ENCODE measurements at regions not wholly inside any gene's neighbourhood (a gene's known extent, or its start where the extent isn't known, plus 50 kb on each side); places are given as distances from the start of the nearest gene placed in this dataset.
A peak's percentile ranks its signal among the peaks of the same experiment; 100 is the strongest.
"Not testable (repeated sequence)": the region's sequence is repeated elsewhere in the genome, so short reads cannot be mapped to it uniquely, and the experiment has no call there.

DNA sequence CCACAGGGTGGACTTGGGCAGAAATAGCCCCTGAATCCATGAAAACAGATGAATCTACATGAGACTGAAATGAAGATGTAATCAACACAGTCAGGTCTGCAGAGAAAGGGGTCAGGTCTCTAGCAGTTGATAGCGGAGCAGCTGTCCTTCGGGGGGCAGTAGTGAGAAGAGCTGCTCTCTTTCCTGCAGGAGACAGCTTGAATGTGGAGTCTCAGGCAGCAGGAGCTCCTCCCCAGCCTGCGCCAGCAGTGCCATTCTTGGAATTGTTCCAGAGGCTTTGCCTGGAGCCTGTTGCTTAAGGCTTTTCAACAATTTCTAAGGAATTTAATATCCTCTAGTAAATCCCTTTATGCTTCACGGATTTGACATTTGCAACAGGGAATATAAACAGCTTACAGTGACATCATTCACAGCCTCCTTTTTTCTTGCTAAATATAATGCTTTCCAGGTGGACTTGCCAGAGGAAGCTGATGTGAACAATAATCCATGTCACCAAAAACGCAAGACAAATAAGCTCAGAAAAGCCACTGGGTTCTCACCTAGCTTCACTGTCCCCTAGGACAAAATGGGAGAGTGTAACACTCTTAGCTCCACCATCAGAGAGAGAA, 1535.1 kb downstream of the RPIA start:
- DNase-seq (ENCODE audit: low spot score): peak; percentile 0

DNA sequence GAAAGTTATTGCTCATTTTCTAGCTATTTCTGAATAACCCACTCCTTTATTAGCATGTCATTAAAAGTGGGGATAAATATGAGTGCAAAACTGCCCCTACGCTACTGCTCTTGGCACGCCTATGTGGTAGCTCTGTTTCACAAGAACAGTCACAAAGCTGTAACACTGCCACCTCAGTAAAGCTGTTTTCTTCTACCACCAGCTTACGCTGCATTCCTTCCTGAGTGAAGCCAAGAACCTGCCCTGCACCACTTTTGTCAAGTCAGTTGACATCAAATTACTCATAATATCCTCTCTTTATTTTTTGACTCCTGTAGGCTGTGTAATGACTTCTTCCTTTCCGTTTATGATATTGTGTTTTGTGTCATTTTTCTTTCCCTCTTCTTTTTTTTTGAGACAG, 1539.7 kb downstream of the RPIA start:
- DNase-seq (ENCODE audit: low spot score): not testable (repeated sequence)

GRCh38 chr2:90235452-90235851, 1544.0 kb downstream of the RPIA start:
- not testable (repeated sequence) for DNase-seq (ENCODE audit: low spot score)

DNA sequence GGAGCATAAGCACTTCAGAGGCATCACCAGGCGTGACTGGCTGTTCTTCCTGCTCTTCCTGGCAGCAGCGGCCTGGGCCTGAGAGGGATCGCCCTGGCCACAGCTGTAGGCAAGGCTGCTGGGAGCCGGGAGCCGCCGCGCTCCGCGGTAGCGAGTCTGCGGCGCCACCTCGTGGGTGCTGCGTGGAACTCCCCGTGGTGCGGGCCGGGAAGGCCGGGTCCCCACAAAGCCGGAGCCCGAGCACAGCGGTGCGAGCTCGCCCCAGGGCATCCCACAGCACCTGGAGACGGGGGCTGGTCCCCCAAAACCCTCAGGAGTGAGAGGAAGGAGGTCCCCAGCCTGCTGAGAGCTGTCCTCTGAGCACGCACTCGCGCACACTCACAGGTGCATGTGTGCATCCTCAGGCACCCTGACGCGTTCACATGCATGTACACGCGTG, 1546.5 kb downstream of the RPIA start:
- DNase-seq (ENCODE audit: low spot score): not testable (repeated sequence)

- not testable (repeated sequence) for DNase-seq (ENCODE audit: low spot score)
Measured at GRCh38 chr2:90238505-90239230, 1547.2 kb downstream of the RPIA start.

- DNase-seq (ENCODE audit: low spot score): not testable (repeated sequence)
Measured at GRCh38 chr2:90239769-90240168, 1548.3 kb downstream of the RPIA start.

- not testable (repeated sequence) for DNase-seq (ENCODE audit: low spot score)
Measured at GRCh38 chr2:90244902-90245765, 1553.7 kb downstream of the RPIA start.

- DNase-seq (ENCODE audit: low spot score): not testable (repeated sequence)
Measured at GRCh38 chr2:90248400-90248799, 1556.9 kb downstream of the RPIA start.

GRCh38 chr2:90250350-90250749, 1558.9 kb downstream of the RPIA start:
- DNase-seq (ENCODE audit: low spot score): not testable (repeated sequence)

DNA sequence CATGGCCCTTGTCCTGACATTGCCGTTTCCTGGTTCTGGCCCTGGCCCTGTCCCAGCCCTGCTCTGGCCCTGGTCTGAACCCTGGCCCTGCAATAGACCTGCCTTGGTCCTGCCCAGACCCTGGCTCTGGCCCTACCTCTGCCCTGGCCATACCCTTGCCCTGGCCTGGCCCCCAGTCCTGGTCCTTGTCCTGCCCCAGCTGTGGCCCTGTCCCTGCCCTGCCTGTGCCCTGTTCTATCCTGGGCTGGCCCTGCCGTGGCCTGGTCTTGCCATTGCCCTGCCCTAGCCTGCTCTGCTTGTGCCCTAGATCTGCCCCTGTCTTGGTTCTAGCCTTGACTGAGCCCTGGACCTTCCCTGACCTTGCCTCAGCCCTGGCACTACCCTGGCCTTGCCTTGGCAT, 1560.1 kb downstream of the RPIA start:
- not testable (repeated sequence) for DNase-seq (ENCODE audit: low spot score)

GRCh38 chr2:90253306-90253705, 1561.8 kb downstream of the RPIA start:
- DNase-seq (ENCODE audit: low spot score): not testable (repeated sequence)

DNA sequence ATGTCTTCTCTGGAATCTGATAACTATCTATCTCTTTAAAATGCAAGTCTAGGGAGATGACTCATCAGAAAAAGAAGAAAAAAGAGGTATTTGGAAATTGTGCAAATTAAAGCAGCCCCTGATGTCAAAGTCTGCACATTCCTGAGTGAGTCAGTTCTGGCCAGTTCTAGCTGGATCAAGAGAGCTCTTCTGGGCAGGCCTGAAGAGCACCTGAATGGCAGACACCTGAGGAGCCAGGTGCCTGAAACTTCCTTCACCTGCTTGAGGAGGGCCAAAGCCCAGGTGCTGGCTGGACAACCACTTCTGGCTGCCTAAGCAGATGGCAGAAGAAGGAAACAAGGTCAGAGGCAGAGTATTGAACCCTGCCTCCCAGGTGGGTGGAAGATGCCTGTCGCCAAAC, 1575.4 kb downstream of the RPIA start:
- DNase-seq (ENCODE audit: low spot score): not testable (repeated sequence)

- not testable (repeated sequence) for DNase-seq (ENCODE audit: low spot score)
Measured at GRCh38 chr2:90287751-90288150, 1596.3 kb downstream of the RPIA start.

DNA sequence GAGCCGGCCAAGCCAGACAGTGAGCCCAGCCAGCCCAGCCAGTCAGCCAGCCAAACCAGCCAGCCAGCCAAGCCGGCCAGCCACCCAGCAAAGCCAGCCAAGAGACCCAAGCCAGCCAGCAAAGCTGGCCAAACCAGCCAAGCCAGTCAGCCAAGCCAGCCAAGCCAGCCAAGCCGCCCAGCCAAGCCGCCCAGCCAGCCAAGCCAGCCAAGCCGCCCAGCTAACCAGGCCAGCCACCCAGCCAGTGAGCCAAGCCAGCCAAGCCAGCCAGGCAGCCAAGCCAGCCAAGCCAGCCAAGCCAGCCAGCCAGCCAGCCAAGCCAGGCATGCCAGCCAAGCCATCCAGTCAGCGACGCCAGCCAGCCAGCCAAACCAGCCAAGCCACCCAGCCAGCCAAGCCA, 1596.9 kb downstream of the RPIA start:
- DNase-seq (ENCODE audit: low spot score): not testable (repeated sequence)

GRCh38 chr2:90289291-90289980, 1598.0 kb downstream of the RPIA start:
- not testable (repeated sequence) for DNase-seq (ENCODE audit: low spot score)

- not testable (repeated sequence) for DNase-seq (ENCODE audit: low spot score)
Measured at GRCh38 chr2:90290701-90291100, 1599.2 kb downstream of the RPIA start.

- DNase-seq (ENCODE audit: low spot score): not testable (repeated sequence)
Measured at GRCh38 chr2:90291168-90291883, 1599.9 kb downstream of the RPIA start.

- DNase-seq (ENCODE audit: low spot score): not testable (repeated sequence)
Measured at GRCh38 chr2:90291934-90292333, 1600.5 kb downstream of the RPIA start.

- DNase-seq (ENCODE audit: low spot score): not testable (repeated sequence)
Measured at GRCh38 chr2:90292451-90292850, 1601.0 kb downstream of the RPIA start.

DNA sequence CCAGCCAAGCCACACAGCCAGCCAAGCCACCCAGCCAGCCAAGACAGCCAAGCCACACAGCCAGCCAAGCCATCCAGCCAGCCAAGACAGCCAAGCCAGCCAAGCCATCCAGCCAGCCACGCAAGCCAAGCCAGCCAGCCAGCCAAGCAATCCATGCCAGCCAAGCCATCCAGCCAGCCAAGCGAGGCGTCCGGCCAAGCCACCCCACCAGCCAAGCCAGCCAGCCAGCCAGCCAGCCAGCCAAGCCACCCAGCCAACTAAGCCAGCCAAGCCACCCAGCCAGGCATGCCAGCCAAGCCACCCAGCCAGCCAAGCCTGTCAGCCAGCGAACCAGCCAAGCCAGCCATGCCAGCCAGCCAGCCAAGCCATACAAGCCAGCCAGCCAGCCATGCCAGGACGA, 1601.8 kb downstream of the RPIA start:
- not testable (repeated sequence) for DNase-seq (ENCODE audit: low spot score)

DNA sequence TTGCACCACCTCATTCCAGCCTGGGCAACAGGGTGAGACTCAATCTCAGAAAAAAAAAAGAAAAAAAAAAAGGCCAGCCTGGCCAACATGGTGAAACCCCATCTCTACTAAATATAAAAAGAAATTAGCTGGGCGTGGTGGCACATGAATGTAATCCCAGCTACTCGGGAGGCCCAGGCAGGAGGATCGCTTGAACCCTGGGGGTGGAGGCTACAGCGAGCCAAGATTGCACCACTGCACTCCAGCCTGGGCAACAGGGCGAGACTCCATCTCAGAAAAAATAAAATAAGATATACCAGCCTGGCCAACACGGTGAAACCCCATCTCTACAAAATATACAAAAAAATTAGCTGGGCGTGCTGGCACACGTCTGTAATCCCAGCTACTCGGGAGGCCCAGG, 1602.3 kb downstream of the RPIA start:
- DNase-seq (ENCODE audit: low spot score): not testable (repeated sequence)
